IMR-90 (cell line): ENCODE measurements at regions not wholly inside any gene's neighbourhood (a gene's known extent, or its start where the extent isn't known, plus 50 kb on each side); places are given as distances from the start of the nearest gene placed in this dataset.

ENCODE experiments used
- ATAC-seq: fragments of 200-7000 bp; cut with Tn5 transposase; 2 replicates; pipeline ENCODE4 v1.9.1; 2020; ENCODE audit warnings: low read depth, mild to moderate bottlenecking, moderate library complexity
- BruUV-seq: library from RNA; stranded (reverse); fragments of 400-500 nt; replicated peaks from 2 replicates; lab custom pipeline; 2021; lab: Mats Ljungman, UMichigan
- CTCF ChIA-PET: fragments of 300-600 bp; formaldehyde crosslinking; extraction: SDS; loops from one replicate; lab custom pipeline; 2021; ENCODE audit warnings: antibody characterized with exemption; lab: Yijun Ruan, JAX
- POLR2A ChIA-PET: fragments of 300-600 bp; sonication (Branson Sonifier 250); formaldehyde crosslinking; loops from one replicate; lab custom pipeline; 2022; ENCODE audit warnings: antibody characterized with exemption; ENCODE audit not compliant: unreplicated experiment; lab: Charles Lee
- DNase-seq: peaks from one replicate; pipeline ENCODE4 v3.0.0; 2013
- H2AFZ ChIP-seq: replicated peaks from 2 replicates; pipeline ENCODE3; 2013; ENCODE audit warnings: low read length, mild to moderate bottlenecking; ENCODE audit not compliant: poor library complexity
- H2AK5ac ChIP-seq: 2 replicates; pipeline ENCODE4 v1.6.1; 2013; ENCODE audit warnings: low read depth, low read length, inconsistent platforms
- H2AK9ac ChIP-seq: replicated peaks from 2 replicates; pipeline ENCODE3; 2013; ENCODE audit warnings: mild to moderate bottlenecking, low read depth, low read length, moderate library complexity; ENCODE audit not compliant: poor library complexity
- H2BK120ac ChIP-seq: 2 replicates; pipeline ENCODE4 v1.6.1; 2013; ENCODE audit warnings: low read depth, low read length, inconsistent platforms
- H2BK15ac ChIP-seq: 3 replicates; pipeline ENCODE4 v1.6.1; 2013; ENCODE audit warnings: low read depth, low read length, inconsistent platforms
- H2BK20ac ChIP-seq: 2 replicates; pipeline ENCODE4 v1.6.1; 2013; ENCODE audit warnings: low read depth, mild to moderate bottlenecking, inconsistent platforms, low read length, moderate library complexity
- H2BK5ac ChIP-seq: 2 replicates; pipeline ENCODE4 v1.6.1; 2013; ENCODE audit warnings: mild to moderate bottlenecking, low read depth, low read length, inconsistent platforms; ENCODE audit not compliant: poor library complexity, severe bottlenecking
- H3K14ac ChIP-seq: replicated peaks from 2 replicates; pipeline ENCODE4 v1.6.1; 2013; ENCODE audit warnings: low read depth, low read length, inconsistent platforms
- H3K18ac ChIP-seq: 2 replicates; pipeline ENCODE4 v1.6.1; 2013; ENCODE audit warnings: low read depth, low read length, control low read depth
- H3K23ac ChIP-seq: 2 replicates; pipeline ENCODE4 v1.6.1; 2013; ENCODE audit warnings: low read depth, low read length, inconsistent platforms
- H3K27ac ChIP-seq: 2 replicates; pipeline ENCODE4 v1.5.1; 2013; ENCODE audit warnings: mild to moderate bottlenecking, control low read depth, low read length; ENCODE audit not compliant: insufficient read depth
- H3K27me3 ChIP-seq: 2 replicates; pipeline ENCODE4 v1.6.1; 2013; ENCODE audit warnings: low read length; ENCODE audit not compliant: control insufficient read depth, insufficient read depth
- H3K36me3 ChIP-seq: 2 replicates; pipeline ENCODE4 v1.6.1; 2013; ENCODE audit warnings: low read length, mixed read lengths; ENCODE audit not compliant: control insufficient read depth, insufficient read depth
- H3K4ac ChIP-seq: 2 replicates; pipeline ENCODE4 v1.6.1; 2013; ENCODE audit warnings: low read depth, low read length, inconsistent platforms
- H3K4me1 ChIP-seq: 2 replicates; pipeline ENCODE4 v1.6.1; 2013; ENCODE audit warnings: low read length, mixed read lengths; ENCODE audit not compliant: control insufficient read depth, insufficient read depth
- H3K4me2 ChIP-seq: 2 replicates; pipeline ENCODE4 v1.6.1; 2013; ENCODE audit warnings: low read depth, mild to moderate bottlenecking, control low read depth, low read length, moderate library complexity
- H3K4me3 ChIP-seq: 2 replicates; pipeline ENCODE4 v1.5.1; 2013; ENCODE audit warnings: low read depth, mild to moderate bottlenecking, control low read depth, low read length, moderate library complexity; ENCODE audit not compliant: insufficient read depth
- H3K56ac ChIP-seq: 2 replicates; pipeline ENCODE4 v1.6.1; 2013; ENCODE audit warnings: low read length, inconsistent platforms; ENCODE audit not compliant: insufficient read depth; ENCODE audit errors: extremely low read depth
- H3K79me1 ChIP-seq, 2 experiments: 2 replicates each; pipeline ENCODE4 v1.6.1; 2013; ENCODE audit warnings: low read length in 2 of 2, inconsistent platforms in 1 of 2, low read depth in 1 of 2
- H3K9ac ChIP-seq: 2 replicates; pipeline ENCODE4 v1.6.1; 2013; ENCODE audit warnings: low read depth, low read length, control low read depth
- H3K9me1 ChIP-seq: 2 replicates; pipeline ENCODE4 v1.6.1; 2013; ENCODE audit warnings: low read length, inconsistent platforms; ENCODE audit not compliant: insufficient read depth
- H3K9me3 ChIP-seq: 2 replicates; pipeline ENCODE4 v1.6.1; 2013; ENCODE audit warnings: low read length; ENCODE audit not compliant: control insufficient read depth, insufficient read depth
- H4K20me1 ChIP-seq: 2 replicates; pipeline ENCODE4 v1.6.1; 2013; ENCODE audit warnings: low read length, inconsistent platforms; ENCODE audit not compliant: insufficient read depth
- H4K5ac ChIP-seq: 2 replicates; pipeline ENCODE4 v1.6.1; 2013; ENCODE audit warnings: mild to moderate bottlenecking, low read depth, low read length, control low read depth
- H4K8ac ChIP-seq, 2 experiments: 2 replicates each; pipeline ENCODE4 v1.6.1; 2013; ENCODE audit warnings: low read depth in 2 of 2, low read length in 2 of 2, control low read depth in 1 of 2, inconsistent platforms in 1 of 2
- H4K91ac ChIP-seq: 2 replicates; pipeline ENCODE4 v1.6.1; 2013; ENCODE audit warnings: low read depth, low read length, inconsistent platforms; ENCODE audit not compliant: insufficient read depth
- BHLHE40 ChIP-seq: fragments of 150-350 bp; IDR thresholded peaks from 2 replicates; pipeline ENCODE4 v1.6.1; 2016; ENCODE audit warnings: mild to moderate bottlenecking, low read depth, low read length
- CEBPB ChIP-seq: IDR thresholded peaks from 2 replicates; pipeline ENCODE4 v1.6.1; 2012; ENCODE audit warnings: low read depth, low read length, improper control_type of control experiment
- CHD1 ChIP-seq: IDR thresholded peaks from 2 replicates; pipeline ENCODE4 v1.6.1; 2012; ENCODE audit warnings: low read depth, low read length, improper control_type of control experiment
- CTCF ChIP-seq: conservative IDR thresholded peaks from 2 replicates; pipeline ENCODE4 v1.5.1; 2012; ENCODE audit warnings: mild to moderate bottlenecking, low read depth, low read length, improper control_type of control experiment
- FOS ChIP-seq: fragments of 150-350 bp; IDR thresholded peaks from 2 replicates; pipeline ENCODE4 v1.6.1; 2016; ENCODE audit warnings: low read depth, low read length
- MAFK ChIP-seq: IDR thresholded peaks from 2 replicates; pipeline ENCODE4 v1.6.1; 2012; ENCODE audit warnings: low read depth, low read length, improper control_type of control experiment
- MAZ ChIP-seq: IDR thresholded peaks from 2 replicates; pipeline ENCODE4 v1.6.1; 2012; ENCODE audit warnings: low read depth, mild to moderate bottlenecking, low read length, improper control_type of control experiment, moderate library complexity, borderline replicate concordance
- MXI1 ChIP-seq: IDR thresholded peaks from 2 replicates; pipeline ENCODE4 v1.6.1; 2012; ENCODE audit warnings: low read depth, mild to moderate bottlenecking, low read length, moderate library complexity, borderline replicate concordance
- NFE2L2 ChIP-seq: fragments of 150-350 bp; IDR thresholded peaks from 2 replicates; pipeline ENCODE4 v1.6.1; 2016; ENCODE audit warnings: low read depth, mild to moderate bottlenecking, low read length
- POLR2A ChIP-seq: IDR thresholded peaks from 2 replicates; pipeline ENCODE4 v1.6.1; 2012; ENCODE audit warnings: mild to moderate bottlenecking, low read depth, low read length
- RAD21 ChIP-seq: IDR thresholded peaks from 2 replicates; pipeline ENCODE4 v1.6.1; 2012; ENCODE audit warnings: low read length, improper control_type of control experiment
- RCOR1 ChIP-seq: IDR thresholded peaks from 2 replicates; pipeline ENCODE4 v1.6.1; 2012; ENCODE audit warnings: mild to moderate bottlenecking, low read length, improper control_type of control experiment; ENCODE audit not compliant: insufficient replicate concordance
- RFX5 ChIP-seq: IDR thresholded peaks from 2 replicates; pipeline ENCODE4 v1.8.0; 2012; ENCODE audit warnings: low read depth, mild to moderate bottlenecking, low read length, moderate library complexity
- SMC3 ChIP-seq: fragments of 150-350 bp; IDR thresholded peaks from 2 replicates; pipeline ENCODE4 v1.6.1; 2016; ENCODE audit warnings: low read depth, mild to moderate bottlenecking, antibody characterized with exemption, low read length, moderate library complexity
- USF2 ChIP-seq: fragments of 150-350 bp; IDR thresholded peaks from 2 replicates; pipeline ENCODE4 v1.6.1; 2017; ENCODE audit warnings: mild to moderate bottlenecking, antibody characterized with exemption, low read length, low read depth
- WGBS, 2 experiments: methylation state at CpG; one replicate each; pipeline versions ENCODE4 v1.1.5 to v1.1.7; 2013; ENCODE audit warnings: missing lambda C conversion rate in 2 of 2; ENCODE audit not compliant: insufficient read length in 1 of 2; ENCODE audit errors: extremely low coverage in 2 of 2; 5-methylcytosine and 5-hydroxymethylcytosine counted together
- dilution Hi-C: fragments of 300-500 bp; cut with HindIII; formaldehyde crosslinking; loops from one replicate; pipeline ENCODE4 v1.14.3; 2018; ENCODE audit warnings: low sequenced_read_pairs; ENCODE audit not compliant: unreplicated experiment
- in situ Hi-C: fragments of 300-500 bp; cut with MboI; formaldehyde crosslinking; loops from 3 replicates; pipeline ENCODE4 v1.14.3; 2019; ENCODE audit warnings: low sequenced_read_pairs, inconsistent platforms, mixed read lengths
- intact Hi-C: fragments of 100-400 bp; cut with micrococcal nuclease; formaldehyde crosslinking; loops from 2 replicates; pipeline ENCODE4 v1.10.0; 2022

- Histone ChIP-seq H3K36me3 (no peaks in the 10 kb centered on the region), H3K56ac (no peak overlapping the region), H3K27ac (peak overlapping the region; percentile 21), H3K9me3 (no peaks in the 10 kb centered on the region), H3K79me1 (peaks cover 4 to 24% of the 10 kb centered on the region in 2 experiments; a peak in 3 of 4 replicates), H2BK20ac (peak overlapping the region; percentile 32), H3K18ac (0 out of 2 replicates have a peak overlapping the region, but pooled peaks have one; percentile 6), H3K4me3 (no peak overlapping the region), H3K9me1 (peaks cover 16% of the 10 kb centered on the region), H4K91ac (peak overlapping the region; percentile 36), H2AFZ (peak overlapping the region; percentile 80), H2BK120ac (peak overlapping the region; percentile 47), H3K9ac (no peak overlapping the region), H3K23ac (peak overlapping the region; percentile 62), H4K8ac (peak overlapping the region; percentile 2 to 57; a peak in 2 of 4 replicates), H4K20me1 (peaks cover 19% of the 10 kb centered on the region), H2AK9ac (peak overlapping the region; percentile 33), H2BK15ac (0 out of 3 replicates have a peak overlapping the region, but pooled peaks have one; percentile 43), H3K4ac (peak overlapping the region; percentile 69), H3K4me1 (peaks cover 10% of the 10 kb centered on the region), H3K27me3 (no peaks in the 10 kb centered on the region), H4K5ac (0 out of 2 replicates have a peak overlapping the region, but pooled peaks have one; percentile 3), H2AK5ac (peak overlapping the region; percentile 83), H2BK5ac (peak overlapping the region; percentile 42), H3K4me2 (peak overlapping the region; percentile 38; the same call in 1 of the 2 replicates), H3K14ac (peak overlapping the region; percentile 69)
- ChIA-PET CTCF (interaction anchor here (0.6 to 1.8 kb wide), 22 partner anchors 8 to 348 kb away, joined by 3 to 22 read pairs (median 4); no protein-coding TSS in a partner anchor), POLR2A (interaction anchor here (1.5 kb wide), 1 partner anchor 229 kb away, joined by 3 read pairs; no protein-coding TSS in a partner anchor)
- DNase-seq (peak; percentile 97), ATAC-seq (peak; percentile 97)
- dilution Hi-C loops (no loop called here), intact Hi-C loops (loop anchor here (1.0 to 2.0 kb wide), 5 partner anchors 32 to 1211 kb away; no protein-coding TSS in a partner anchor), in situ Hi-C loops (loop anchor here (10.0 to 25.0 kb wide), 2 partner anchors 228 to 820 kb away; no protein-coding TSS in a partner anchor)
- 40% methylated on average over 2 of the region's 13 CpGs; no CpG with 5 or more reads in 1 of the 2 experiments for WGBS, 2 experiments
- BruUV-seq = no TSS peak
- TF ChIP-seq RCOR1 = no peak
- TF ChIP-seq MAFK = peak; percentile 82
- no peak for TF ChIP-seq BHLHE40
- no peak for TF ChIP-seq RFX5
- TF ChIP-seq SMC3 = peak; percentile 78
- peak; percentile 61 for TF ChIP-seq NFE2L2
- TF ChIP-seq CHD1 = no peak
- peak; percentile 98 for TF ChIP-seq RAD21
- TF ChIP-seq FOS = peak; percentile 67
- TF ChIP-seq CTCF = peak; percentile 96
- no peak for TF ChIP-seq CEBPB
- no peak for TF ChIP-seq USF2
- TF ChIP-seq MAZ = peak; percentile 66; the same call in 1 of the 2 replicates
- no peak for TF ChIP-seq MXI1
- peak; percentile 65 for TF ChIP-seq POLR2A
Observed at GRCh38 chr14:100416921-100417860, 94.1 kb downstream of the SLC25A47 start.
